GM12878 (cell line): ENCODE measurements at regions not wholly inside any gene's neighbourhood (a gene's known extent, or its start where the extent isn't known, plus 50 kb on each side); places are given as distances from the start of the nearest gene placed in this dataset.

ENCODE experiments used
- ATAC-seq: fragments of 200-7000 bp; cut with Tn5 transposase; 3 replicates; pipeline ENCODE4 v1.9.1; 2020; ENCODE audit warnings: mild to moderate bottlenecking, moderate library complexity
- BruUV-seq: library from RNA; stranded (reverse); fragments of 400-500 nt; replicated peaks from 2 replicates; lab custom pipeline; 2021; lab: Mats Ljungman, UMichigan
- CTCF ChIA-PET: fragments of 300-600 bp; sonication (Branson Sonifier 250); formaldehyde crosslinking; extraction: SDS; loops from one replicate; lab custom pipeline; 2021; ENCODE audit warnings: inconsistent platforms; lab: Yijun Ruan, JAX
- POLR2A ChIA-PET: fragments of 350-600 bp; formaldehyde crosslinking; extraction: SDS; loops from one replicate; lab custom pipeline; 2021; ENCODE audit warnings: inconsistent platforms; lab: Charles Lee
- RAD21 ChIA-PET: fragments of 300-600 bp; sonication (Branson Sonifier 250); formaldehyde crosslinking; loops from one replicate; lab custom pipeline; 2023; ENCODE audit warnings: antibody characterized with exemption; ENCODE audit not compliant: unreplicated experiment; lab: Charles Lee
- SMC1A ChIA-PET: fragments of 300-600 bp; sonication (Branson Sonifier 250); formaldehyde crosslinking; loops from one replicate; lab custom pipeline; 2023; ENCODE audit not compliant: unreplicated experiment, uncharacterized antibody; lab: Charles Lee
- DNase-seq: peaks from one replicate; pipeline ENCODE4 v3.0.0-alpha.2; 2011; ENCODE audit warnings: low read depth, low spot score
- FAIRE-seq: peaks from 3 replicates; lab custom pipeline; 2011; peaks lifted over from hg19 to GRCh38; lab: Jason Lieb, UNC
- H2AFZ ChIP-seq: 2 replicates; pipeline ENCODE4 v1.6.0; 2011; ENCODE audit warnings: low read depth, low read length, control low read depth; ENCODE audit not compliant: control insufficient read depth
- H3K27ac ChIP-seq: 2 replicates; pipeline ENCODE4 v1.5.1; 2011; ENCODE audit warnings: control low read depth; ENCODE audit not compliant: control insufficient read depth, insufficient read depth
- H3K27me3 ChIP-seq, 2 experiments: replicated peaks in 1 of 2; 2 replicates each; pipeline versions ENCODE4 v1.6.0 to v1.6.1; 2011; ENCODE audit warnings: low read length in 1 of 2; ENCODE audit not compliant: control insufficient read depth in 2 of 2, insufficient read depth in 2 of 2
- H3K36me3 ChIP-seq, 2 experiments: 2 replicates each; pipeline ENCODE4 v1.5.1; 2011; ENCODE audit warnings: low read length in 1 of 2; ENCODE audit not compliant: control insufficient read depth in 2 of 2, insufficient read depth in 2 of 2
- H3K4me1 ChIP-seq: 2 replicates; pipeline ENCODE4 v1.6.1; 2011; ENCODE audit warnings: mild to moderate bottlenecking, low read length, moderate library complexity, mixed read lengths; ENCODE audit not compliant: control insufficient read depth, insufficient read depth
- H3K4me2 ChIP-seq: 2 replicates; pipeline ENCODE4 v1.6.0; 2011; ENCODE audit warnings: control low read depth; ENCODE audit not compliant: control insufficient read depth, insufficient read depth
- H3K4me3 ChIP-seq: fragments of 200-600 bp; sonication (generic); 2 replicates; pipeline ENCODE4 v1.5.1; 2016
- H3K79me2 ChIP-seq: 2 replicates; pipeline ENCODE4 v1.6.0; 2011; ENCODE audit warnings: low read length; ENCODE audit not compliant: control insufficient read depth, insufficient read depth
- H3K9ac ChIP-seq: 2 replicates; pipeline ENCODE4 v1.8.0; 2011; ENCODE audit warnings: low read length, control low read depth, mixed read lengths; ENCODE audit not compliant: control insufficient read depth, insufficient read depth
- H3K9me3 ChIP-seq: replicated peaks from 3 replicates; pipeline ENCODE4 v1.5.1; 2011; ENCODE audit warnings: mild to moderate bottlenecking, low read length; ENCODE audit not compliant: control insufficient read depth, insufficient read depth
- H4K20me1 ChIP-seq: 2 replicates; pipeline ENCODE4 v1.6.0; 2011; ENCODE audit not compliant: control insufficient read depth, insufficient read depth
- POU2F2 ChIP-seq: IDR thresholded peaks from 3 replicates; pipeline ENCODE4 v1.6.1; 2011; ENCODE audit warnings: low read depth, mild to moderate bottlenecking, low read length, borderline replicate concordance
- PRDM15 ChIP-seq: fragments of 450-650 bp; formaldehyde crosslinking; IDR thresholded peaks from 2 replicates; pipeline ENCODE4 v1.4.0; 2020; ENCODE audit warnings: mild to moderate bottlenecking, moderate library complexity
- WGBS: methylation state at CpG from one replicate; pipeline ENCODE4 v1.1.6; 2016; ENCODE audit warnings: low lambda C conversion rate; ENCODE audit not compliant: insufficient replicate concordance, insufficient coverage; ENCODE audit errors: missing lambda C conversion rate; 5-methylcytosine and 5-hydroxymethylcytosine counted together
- in situ Hi-C: fragments of 300-500 bp; cut with MboI; formaldehyde crosslinking; loops from 9 replicates; pipeline ENCODE4 v1.14.3; 2018; ENCODE audit warnings: mixed read lengths
- intact Hi-C: fragments of 100-400 bp; cut with micrococcal nuclease; formaldehyde crosslinking; loops from one replicate; pipeline ENCODE4 v1.14.2; 2022; ENCODE audit not compliant: unreplicated experiment
- TF ChIP-seq, protein P1 (sequence below): fragments of 450-650 bp; IDR thresholded peaks from 2 replicates; pipeline ENCODE4 v1.6.1; 2017; ENCODE audit warnings: mild to moderate bottlenecking, moderate library complexity
- TF ChIP-seq, protein P2 (sequence below): fragments of 450-650 bp; IDR thresholded peaks from 2 replicates; pipeline ENCODE4 v1.6.1; 2017; ENCODE audit warnings: low read depth, mild to moderate bottlenecking, moderate library complexity

- TF ChIP-seq PRDM15 (CRISPR knock-in tag): no peak
- TF ChIP-seq, protein P1, sequence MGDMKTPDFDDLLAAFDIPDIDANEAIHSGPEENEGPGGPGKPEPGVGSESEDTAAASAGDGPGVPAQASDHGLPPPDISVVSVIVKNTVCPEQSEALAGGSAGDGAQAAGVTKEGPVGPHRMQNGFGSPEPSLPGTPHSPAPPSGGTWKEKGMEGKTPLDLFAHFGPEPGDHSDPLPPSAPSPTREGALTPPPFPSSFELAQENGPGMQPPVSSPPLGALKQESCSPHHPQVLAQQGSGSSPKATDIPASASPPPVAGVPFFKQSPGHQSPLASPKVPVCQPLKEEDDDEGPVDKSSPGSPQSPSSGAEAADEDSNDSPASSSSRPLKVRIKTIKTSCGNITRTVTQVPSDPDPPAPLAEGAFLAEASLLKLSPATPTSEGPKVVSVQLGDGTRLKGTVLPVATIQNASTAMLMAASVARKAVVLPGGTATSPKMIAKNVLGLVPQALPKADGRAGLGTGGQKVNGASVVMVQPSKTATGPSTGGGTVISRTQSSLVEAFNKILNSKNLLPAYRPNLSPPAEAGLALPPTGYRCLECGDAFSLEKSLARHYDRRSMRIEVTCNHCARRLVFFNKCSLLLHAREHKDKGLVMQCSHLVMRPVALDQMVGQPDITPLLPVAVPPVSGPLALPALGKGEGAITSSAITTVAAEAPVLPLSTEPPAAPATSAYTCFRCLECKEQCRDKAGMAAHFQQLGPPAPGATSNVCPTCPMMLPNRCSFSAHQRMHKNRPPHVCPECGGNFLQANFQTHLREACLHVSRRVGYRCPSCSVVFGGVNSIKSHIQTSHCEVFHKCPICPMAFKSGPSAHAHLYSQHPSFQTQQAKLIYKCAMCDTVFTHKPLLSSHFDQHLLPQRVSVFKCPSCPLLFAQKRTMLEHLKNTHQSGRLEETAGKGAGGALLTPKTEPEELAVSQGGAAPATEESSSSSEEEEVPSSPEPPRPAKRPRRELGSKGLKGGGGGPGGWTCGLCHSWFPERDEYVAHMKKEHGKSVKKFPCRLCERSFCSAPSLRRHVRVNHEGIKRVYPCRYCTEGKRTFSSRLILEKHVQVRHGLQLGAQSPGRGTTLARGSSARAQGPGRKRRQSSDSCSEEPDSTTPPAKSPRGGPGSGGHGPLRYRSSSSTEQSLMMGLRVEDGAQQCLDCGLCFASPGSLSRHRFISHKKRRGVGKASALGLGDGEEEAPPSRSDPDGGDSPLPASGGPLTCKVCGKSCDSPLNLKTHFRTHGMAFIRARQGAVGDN: no peak
- TF ChIP-seq POU2F2: no peak
- TF ChIP-seq, all 136 proteins: peak for 0
These were observed 261.0 kb downstream of the STK31 start (continued) for GRCh38 chr7:23971031-23971430.

- SMC1A ChIA-PET: interaction anchor here (1.3 to 2.5 kb wide), 3 partner anchors 12 to 385 kb away, joined by 3 to 9 read pairs (median 5); no protein-coding TSS in a partner anchor
- Histone ChIP-seq H2AFZ (no peak overlapping the region), H3K9ac (no peak overlapping the region), H4K20me1 (no peaks in the 10 kb centered on the region), H3K4me2 (no peak overlapping the region), H3K4me1 (no peaks in the 10 kb centered on the region), H3K9me3 (no peaks in the 10 kb centered on the region), H3K4me3 (no peak overlapping the region), H3K79me2 (no peaks in the 10 kb centered on the region), H3K27ac (no peak overlapping the region), H3K27me3 (no peaks in the 10 kb centered on the region), H3K36me3 (no peaks in the 10 kb centered on the region)
- CTCF ChIA-PET: interaction anchor here (0.7 kb wide), 1 partner anchor 14 kb away, joined by 3 read pairs; no protein-coding TSS in a partner anchor
- 83% methylated on average over 3 of the region's 3 CpGs for WGBS
- ATAC-seq (no peak), FAIRE-seq (no peak), DNase-seq (no peak)
- no TSS peak for BruUV-seq
- intact Hi-C loops: no loop called here
- TF ChIP-seq, protein P2, sequence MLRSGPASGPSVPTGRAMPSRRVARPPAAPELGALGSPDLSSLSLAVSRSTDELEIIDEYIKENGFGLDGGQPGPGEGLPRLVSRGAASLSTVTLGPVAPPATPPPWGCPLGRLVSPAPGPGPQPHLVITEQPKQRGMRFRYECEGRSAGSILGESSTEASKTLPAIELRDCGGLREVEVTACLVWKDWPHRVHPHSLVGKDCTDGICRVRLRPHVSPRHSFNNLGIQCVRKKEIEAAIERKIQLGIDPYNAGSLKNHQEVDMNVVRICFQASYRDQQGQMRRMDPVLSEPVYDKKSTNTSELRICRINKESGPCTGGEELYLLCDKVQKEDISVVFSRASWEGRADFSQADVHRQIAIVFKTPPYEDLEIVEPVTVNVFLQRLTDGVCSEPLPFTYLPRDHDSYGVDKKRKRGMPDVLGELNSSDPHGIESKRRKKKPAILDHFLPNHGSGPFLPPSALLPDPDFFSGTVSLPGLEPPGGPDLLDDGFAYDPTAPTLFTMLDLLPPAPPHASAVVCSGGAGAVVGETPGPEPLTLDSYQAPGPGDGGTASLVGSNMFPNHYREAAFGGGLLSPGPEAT: no peak
- in situ Hi-C loops: no loop called here
- POLR2A ChIA-PET: no interaction called here
- RAD21 ChIA-PET: no interaction called here
These were observed 262.0 kb downstream of the STK31 start for GRCh38 chr7:23972057-23972456.
